Fibroblast of villous mesenchyme (primary cell): ENCODE measurements at regions not wholly inside any gene's neighbourhood (a gene's known extent, or its start where the extent isn't known, plus 50 kb on each side); places are given as distances from the start of the nearest gene placed in this dataset.

ENCODE experiments used
- DNase-seq: peaks from one replicate; pipeline ENCODE4 v3.0.0-alpha.2; 2010; ENCODE audit warnings: low read depth
- H3K4me3 ChIP-seq: 2 replicates; pipeline ENCODE4 v1.5.1; 2011; ENCODE audit warnings: low read depth, mild to moderate bottlenecking, low read length
- TF ChIP-seq, protein P1 (sequence below): IDR thresholded peaks from 2 replicates; pipeline ENCODE4 v1.5.1; 2012; ENCODE audit warnings: low read depth, mild to moderate bottlenecking, low read length; ENCODE audit not compliant: insufficient read depth

DNA sequence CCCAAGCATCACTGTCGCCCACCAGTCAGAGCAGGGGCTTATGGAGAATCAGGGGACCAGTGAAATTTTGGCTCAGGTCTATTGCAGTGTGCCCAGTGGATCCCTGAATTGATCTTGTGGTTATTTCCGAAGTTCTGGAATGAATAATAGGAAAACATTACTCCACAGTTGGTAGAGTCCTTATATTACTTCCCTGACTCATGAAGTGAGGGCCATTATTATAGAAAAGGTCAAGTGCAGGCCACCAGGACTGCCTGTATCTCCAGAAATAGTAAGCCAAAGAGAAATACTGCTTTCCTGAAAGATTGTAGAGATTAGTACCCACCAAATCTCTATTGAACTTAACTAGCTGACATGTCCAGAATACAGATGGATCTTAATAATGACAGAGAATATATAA is 335.0 kb downstream of the NPR3 start:
- no peak overlapping the region for H3K4me3 ChIP-seq
- no peak for DNase-seq
- TF ChIP-seq, protein P1, sequence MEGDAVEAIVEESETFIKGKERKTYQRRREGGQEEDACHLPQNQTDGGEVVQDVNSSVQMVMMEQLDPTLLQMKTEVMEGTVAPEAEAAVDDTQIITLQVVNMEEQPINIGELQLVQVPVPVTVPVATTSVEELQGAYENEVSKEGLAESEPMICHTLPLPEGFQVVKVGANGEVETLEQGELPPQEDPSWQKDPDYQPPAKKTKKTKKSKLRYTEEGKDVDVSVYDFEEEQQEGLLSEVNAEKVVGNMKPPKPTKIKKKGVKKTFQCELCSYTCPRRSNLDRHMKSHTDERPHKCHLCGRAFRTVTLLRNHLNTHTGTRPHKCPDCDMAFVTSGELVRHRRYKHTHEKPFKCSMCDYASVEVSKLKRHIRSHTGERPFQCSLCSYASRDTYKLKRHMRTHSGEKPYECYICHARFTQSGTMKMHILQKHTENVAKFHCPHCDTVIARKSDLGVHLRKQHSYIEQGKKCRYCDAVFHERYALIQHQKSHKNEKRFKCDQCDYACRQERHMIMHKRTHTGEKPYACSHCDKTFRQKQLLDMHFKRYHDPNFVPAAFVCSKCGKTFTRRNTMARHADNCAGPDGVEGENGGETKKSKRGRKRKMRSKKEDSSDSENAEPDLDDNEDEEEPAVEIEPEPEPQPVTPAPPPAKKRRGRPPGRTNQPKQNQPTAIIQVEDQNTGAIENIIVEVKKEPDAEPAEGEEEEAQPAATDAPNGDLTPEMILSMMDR: no peak

DNA sequence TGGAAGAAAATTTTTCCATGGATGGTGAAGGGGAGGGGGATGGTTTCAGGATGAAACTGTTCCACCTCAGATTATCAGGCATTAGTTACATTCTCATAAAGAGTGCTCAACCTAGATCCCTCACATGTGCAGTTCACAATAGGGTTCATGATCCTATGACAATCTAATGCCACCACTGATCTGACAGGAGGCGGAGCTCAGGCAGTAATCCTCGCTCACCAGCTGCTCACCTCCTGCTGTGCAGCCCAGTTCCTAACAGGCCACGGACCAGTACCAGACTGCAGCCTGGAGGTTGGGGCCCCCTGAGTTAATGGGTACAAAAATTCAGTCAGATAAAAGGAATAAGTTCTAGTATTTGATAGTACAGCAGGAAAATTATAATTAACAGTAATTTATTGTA is 337.2 kb downstream of the NPR3 start:
- H3K4me3 ChIP-seq: no peak overlapping the region
- TF ChIP-seq, protein P1: no peak
- DNase-seq: no peak

DNA sequence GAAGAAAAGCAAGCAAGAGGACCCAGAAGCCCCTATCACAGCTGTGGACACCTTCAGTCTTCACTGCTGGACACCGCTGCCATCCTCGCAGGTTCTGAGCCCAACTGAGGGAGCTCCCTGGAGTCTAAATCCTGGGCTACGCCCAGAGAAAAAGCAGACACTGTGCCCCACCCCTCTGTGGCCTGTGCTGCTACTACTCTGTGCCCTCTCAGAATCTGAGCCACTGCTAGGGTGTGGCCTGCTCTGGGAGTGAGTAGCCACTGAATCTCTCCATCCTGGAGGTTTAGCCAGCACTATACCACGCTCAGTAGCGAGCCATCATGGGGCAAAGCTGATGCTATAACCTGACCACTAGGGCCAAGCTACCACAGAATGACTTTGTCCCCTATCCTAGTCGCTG is 338.2 kb downstream of the NPR3 start:
- DNase-seq: no peak
- no peak overlapping the region for H3K4me3 ChIP-seq

DNA sequence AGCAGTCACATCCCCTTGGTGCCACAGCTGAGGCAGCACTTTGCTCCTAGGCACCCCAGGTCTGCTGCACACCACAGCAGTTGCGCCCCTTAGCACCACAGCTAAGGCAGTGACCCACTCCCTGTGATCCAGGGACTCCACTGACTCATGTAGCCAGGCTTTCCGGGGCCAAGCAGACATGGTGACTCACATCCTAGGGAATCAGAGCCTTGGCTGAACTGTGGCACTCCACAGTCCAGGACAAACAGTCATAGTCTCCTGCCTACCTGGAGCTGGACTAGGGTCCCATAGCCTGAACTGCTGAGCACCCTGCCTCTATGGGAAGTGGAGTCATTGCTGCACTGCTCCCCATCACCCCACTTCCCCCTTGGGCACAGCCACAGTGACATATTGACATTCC is 338.7 kb downstream of the NPR3 start:
- peak; percentile 80 for DNase-seq
- TF ChIP-seq, protein P1: no peak

More for the DNA sequence above, 338.2 kb downstream of the NPR3 start:
- TF ChIP-seq, protein P1: no peak

DNA sequence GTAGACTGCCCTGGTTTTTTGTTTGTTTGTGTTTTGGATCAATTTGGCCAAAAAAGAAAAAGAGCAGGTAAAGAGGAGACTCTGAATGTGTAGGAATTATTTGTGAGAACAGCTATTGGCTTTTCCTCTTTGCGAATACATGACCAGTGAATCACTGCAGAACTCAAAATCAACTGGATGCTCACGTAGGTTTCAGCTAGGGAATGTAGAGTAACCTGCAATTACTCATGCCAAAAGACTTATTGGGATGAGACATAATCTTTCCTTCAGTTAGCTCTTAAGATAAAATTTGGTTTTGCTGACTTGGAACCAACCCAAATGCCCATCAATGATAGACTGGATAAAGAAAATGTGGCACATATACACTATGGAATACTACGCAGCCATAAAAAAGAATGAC is 348.0 kb downstream of the NPR3 start:
- H3K4me3 ChIP-seq: no peak overlapping the region
- TF ChIP-seq, protein P1: no peak
- DNase-seq: no peak

More for the DNA sequence above, 338.7 kb downstream of the NPR3 start:
- no peak overlapping the region for H3K4me3 ChIP-seq

DNA sequence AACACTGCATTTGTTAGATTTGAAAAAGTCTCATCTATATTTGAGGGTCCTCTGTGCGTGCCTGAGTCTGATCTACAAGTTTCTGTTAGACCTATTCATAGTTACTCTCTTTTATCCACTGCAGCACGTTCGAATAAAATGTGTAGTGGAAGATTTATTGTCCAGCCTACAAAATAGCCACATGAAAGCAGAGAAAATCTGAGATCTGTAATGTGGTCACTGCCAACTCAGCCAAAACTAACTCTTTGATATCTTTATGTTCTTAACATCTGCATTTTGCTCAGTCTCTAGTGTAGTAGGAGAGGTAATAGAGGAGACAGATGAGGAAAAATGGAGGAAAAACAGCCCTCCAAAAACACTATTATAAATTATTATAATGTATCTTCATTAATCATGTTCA is 354.0 kb downstream of the NPR3 start:
- no peak overlapping the region for H3K4me3 ChIP-seq
- TF ChIP-seq, protein P1: no peak
- DNase-seq: no peak

DNA sequence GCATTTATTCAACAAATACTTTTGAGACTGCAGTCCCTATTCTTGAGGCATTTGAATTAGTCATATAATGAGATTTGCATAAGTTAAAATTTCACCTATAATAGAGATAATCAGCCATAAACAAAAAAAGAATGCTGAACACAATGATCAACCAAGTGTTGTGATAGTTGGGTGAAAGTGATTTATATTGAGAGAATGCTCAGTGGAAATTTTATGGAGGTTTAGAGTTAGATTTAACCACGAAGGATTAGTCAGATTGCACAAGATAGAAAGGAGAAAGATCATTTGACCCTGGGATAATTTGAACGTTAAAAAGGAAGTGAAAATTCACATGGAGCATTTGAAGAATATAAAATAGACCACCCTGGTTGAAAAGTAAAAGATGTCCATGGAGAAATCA is 356.2 kb downstream of the NPR3 start:
- DNase-seq: peak; percentile 65
- no peak overlapping the region for H3K4me3 ChIP-seq
- TF ChIP-seq, protein P1: no peak
